NCI-H774 (cell line): ENCODE measurements at regions not wholly inside any gene's neighbourhood (a gene's known extent, or its start where the extent isn't known, plus 50 kb on each side); places are given as distances from the start of the nearest gene placed in this dataset.

Experiments used
- DNase-seq: peaks from one replicate; lab custom pipeline; 2025; lab: John Stamatoyannopoulos, UW

DNA sequence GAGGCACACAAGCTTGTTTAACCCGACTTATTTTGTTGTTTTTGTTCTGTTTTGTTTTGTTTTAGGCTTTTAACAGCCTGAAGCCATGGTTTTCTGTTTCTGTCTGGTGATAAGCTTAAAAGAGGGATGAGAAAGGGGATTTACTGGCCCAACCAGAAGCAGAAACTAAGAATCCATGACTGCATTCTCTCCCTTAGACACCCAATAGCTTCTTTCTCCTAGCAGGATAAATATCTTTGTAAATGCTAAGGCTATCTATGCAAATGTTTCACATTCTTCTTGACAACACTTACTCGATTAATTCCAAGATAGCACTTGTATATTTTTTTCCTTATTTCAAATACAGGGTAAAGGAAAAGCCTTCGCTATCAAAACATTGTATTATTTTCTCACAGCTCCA is 53.7 kb upstream of the SMAD1 start:
- no peak for DNase-seq

DNA sequence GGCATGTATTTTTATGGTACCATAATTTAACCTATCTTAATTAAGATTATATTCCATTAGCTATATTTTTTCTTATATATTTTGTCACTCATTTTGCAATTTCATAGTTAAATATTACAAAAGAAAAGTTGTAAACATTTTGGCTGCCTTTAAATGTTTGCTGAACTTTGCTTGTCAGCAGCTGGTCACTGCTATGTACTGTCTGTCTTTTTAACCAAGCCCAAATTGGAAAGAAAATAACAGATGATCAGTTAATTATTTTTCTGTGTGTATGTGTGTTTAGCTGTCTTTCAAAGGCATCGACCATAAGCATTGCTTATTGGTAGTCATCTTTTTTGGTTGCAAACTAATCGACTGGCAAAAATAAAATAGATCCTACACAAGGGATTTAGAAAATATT is 54.4 kb upstream of the SMAD1 start:
- DNase-seq = no peak

DNA sequence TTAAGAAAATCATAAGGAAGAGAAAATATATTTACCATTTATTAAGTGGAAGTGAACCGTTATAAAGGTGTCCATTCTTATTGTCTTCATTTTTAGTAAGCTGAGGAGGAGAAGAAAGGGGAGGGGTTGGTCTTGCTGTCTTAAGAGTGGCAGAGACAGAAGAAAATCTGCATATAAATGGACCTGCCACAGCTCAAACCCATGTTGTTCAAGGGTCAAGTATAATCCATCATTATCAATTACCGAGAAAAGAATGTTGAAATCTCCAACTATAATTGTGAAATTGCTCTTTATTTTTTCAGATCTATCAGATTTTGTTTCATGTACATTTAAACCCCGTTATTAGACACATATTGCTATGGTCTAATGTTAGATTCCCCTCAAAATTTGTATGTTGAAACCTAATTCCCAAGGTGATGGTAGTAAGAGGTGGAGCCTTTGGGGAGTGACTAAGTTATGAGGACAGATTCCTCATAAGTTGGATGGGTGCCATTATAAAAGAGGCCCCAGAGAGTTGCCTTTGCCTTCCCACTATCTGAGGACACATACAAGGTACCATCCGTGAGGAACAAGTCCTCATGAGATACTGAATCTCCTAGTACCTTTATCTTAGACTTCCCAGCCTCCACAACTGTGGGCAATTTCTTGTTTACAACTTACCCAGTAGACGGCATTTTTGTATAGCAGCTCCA is 58.5 kb upstream of the SMAD1 start:
- DNase-seq = no peak

GRCh38 chr4:145420595-145421214 is 60.9 kb upstream of the SMAD1 start:
- no peak for DNase-seq

- DNase-seq = no peak
These were observed 62.9 kb upstream of the SMAD1 start for GRCh38 chr4:145418739-145419138.

DNA sequence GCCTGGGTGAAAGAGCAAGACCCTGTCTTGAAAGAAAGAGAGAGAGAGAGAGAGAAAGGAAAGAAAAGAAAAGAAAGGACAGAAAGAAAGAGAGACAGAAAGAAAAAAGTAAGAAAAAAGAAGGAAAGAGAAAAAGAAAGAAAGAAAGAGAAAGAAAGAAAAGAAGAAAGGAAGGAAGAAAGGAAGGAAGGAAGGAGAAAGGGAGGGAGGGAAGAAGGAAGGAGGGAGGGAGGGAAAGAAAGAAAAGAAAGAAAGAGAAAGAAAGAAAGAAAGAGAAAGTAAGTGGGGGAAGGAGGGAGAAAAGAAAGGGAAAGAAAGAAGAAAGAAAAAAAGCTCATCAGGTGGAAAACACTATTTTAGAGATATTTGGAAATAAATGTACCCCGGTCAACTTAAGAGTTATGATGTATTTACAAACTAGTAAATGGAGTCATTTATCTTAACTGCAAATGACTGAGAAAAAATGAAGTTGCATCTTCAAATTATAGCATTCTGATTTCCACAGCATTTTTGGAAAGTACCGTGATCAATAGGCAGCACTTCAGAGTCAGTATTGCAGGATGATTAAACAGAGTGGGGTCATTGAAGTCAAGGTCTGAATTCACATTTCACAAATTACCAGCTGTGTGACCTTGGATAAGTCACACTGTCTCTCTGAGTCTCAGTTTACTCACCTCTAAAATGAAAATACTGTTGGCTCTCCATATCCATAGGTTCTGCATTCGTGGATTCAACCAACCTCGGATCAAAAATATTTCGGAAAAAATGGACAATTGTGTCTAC is 64.1 kb upstream of the SMAD1 start:
- no peak for DNase-seq

GRCh38 chr4:145414841-145415240 is 66.8 kb upstream of the SMAD1 start:
- DNase-seq = no peak

DNA sequence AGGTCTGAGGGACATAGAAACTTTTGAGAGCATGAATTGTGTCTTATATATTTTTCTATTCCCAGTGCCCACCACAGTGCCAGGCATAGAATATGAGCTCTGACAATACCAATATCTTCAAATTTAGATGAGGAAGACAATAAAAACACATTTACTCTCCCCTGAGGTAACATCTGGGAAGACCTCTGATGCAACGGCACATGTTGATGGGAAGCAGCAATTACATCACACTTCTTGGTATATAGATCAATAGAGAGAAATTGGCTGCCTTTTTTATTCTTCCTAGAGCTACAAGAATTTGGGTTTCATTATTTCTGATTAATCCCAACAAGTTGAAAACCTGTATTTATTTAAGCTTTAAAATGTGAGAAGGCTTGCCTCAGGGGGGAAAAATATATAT is 67.4 kb upstream of the SMAD1 start:
- no peak for DNase-seq

GRCh38 chr4:145406970-145407369 is 74.7 kb upstream of the SMAD1 start:
- DNase-seq = no peak

DNA sequence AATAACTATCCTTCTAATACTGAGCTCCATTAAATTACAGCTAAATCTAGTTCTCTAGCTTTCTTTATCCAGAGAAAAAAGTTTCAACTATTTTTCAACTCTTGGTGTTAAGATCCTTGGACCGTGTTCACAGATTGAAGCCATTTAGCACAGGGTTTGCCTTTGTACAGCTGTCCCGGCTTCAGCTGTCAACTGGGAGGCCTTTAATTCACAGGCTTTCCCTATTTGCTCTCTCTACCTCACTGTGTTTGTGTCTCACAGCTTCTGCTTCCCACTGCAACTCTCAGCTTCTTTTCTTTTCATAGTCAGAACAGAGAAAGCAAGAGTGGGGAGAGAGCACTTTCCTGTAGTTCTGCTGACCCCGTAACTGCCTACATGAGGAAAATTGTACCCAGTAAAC is 76.9 kb upstream of the SMAD1 start:
- DNase-seq = no peak

GRCh38 chr4:145396581-145396980 is 85.1 kb upstream of the SMAD1 start:
- no peak for DNase-seq

DNA sequence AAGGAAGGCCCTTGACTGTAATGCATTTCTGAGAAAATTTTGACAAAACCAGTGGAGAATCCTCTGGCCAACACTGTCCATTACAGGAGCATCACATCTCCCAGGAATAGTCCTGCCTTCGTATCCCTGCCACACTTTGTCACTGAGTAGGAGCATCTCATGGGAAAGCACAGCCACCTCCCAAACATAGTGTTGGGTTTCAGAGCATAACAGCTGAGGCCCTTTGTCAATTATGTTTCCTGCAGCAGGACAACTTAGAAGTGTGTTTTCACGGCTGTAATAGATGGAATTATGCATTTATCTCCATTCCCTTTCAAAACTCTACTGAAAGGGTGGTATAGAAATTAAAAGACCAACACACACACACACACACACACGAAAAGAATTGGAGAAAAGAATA is 91.1 kb upstream of the SMAD1 start:
- DNase-seq = no peak

DNA sequence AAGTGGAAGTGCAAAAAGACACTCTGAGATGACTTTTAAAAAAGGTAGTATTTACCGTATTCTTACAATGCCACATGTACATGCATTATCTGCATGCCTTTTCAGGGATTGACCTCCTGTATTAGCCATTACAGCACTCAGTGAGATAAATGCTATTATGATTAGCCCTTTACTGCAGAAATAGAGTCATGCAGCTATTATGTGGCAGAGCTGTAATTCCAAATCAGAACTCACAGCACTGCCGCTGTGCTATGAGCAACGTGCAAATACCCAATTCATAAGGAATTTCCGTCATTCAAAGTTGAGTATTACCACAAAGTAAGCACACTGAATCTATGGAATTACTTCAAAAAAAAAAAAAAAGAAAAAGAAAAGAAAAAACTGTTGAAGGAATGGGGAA is 92.1 kb upstream of the SMAD1 start:
- no peak for DNase-seq

- DNase-seq = no peak
These were observed 93.6 kb upstream of the SMAD1 start for GRCh38 chr4:145388043-145388442.

- no peak for DNase-seq
These were observed 94.6 kb upstream of the SMAD1 start for GRCh38 chr4:145387079-145387478.

DNA sequence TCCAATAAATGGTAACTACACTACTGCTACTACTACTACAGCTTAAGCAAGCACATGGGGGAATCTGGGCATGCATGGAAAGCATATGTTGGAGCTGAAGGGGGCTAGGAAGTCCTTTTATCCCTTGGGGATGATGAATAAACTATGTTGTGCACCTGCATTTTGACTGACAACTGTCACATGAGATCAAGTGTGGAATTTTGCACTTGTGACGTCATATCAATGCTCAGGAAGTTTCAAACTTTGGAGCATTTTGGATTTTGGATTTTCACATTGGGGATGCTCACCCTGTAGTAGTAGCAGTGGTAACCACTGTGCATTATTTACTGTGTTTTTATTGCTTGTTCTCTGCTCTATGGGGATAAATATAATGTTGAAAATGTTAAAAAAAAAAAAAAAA is 100.5 kb upstream of the SMAD1 start:
- no peak for DNase-seq

DNA sequence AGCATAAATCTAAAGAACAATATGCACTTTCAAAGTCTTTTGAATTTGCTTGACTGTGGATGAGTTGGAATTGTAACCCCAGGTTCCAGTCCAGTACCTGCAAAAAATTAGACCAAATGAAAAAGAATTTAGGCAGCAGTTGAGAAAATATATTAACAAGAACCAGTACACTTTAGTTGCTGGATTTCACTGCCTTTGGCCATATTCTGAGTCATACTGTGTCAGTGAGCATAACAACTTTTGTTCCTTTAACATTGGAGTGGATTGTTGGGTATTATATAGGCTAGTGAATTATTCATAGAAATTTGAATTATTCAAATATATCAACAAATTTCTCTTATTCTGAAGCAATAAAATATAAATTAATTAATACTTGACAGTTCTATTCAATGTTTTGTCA is 101.5 kb upstream of the SMAD1 start:
- no peak for DNase-seq

GRCh38 chr4:145375416-145375815 is 106.2 kb upstream of the SMAD1 start:
- DNase-seq = no peak

GRCh38 chr4:145352438-145353145 is 129.1 kb upstream of the SMAD1 start:
- no peak for DNase-seq

GRCh38 chr4:145351922-145352321 is 129.7 kb upstream of the SMAD1 start:
- DNase-seq = no peak

GRCh38 chr4:145351162-145351561 is 130.5 kb upstream of the SMAD1 start:
- no peak for DNase-seq

- no peak for DNase-seq
These were observed 133.4 kb upstream of the SMAD1 start for GRCh38 chr4:145348291-145348690.

- no peak for DNase-seq
These were observed 134.0 kb upstream of the SMAD1 start for GRCh38 chr4:145347684-145348083.
